HG03432 (cell line): ENCODE measurements at regions not wholly inside any gene's neighbourhood (a gene's known extent, or its start where the extent isn't known, plus 50 kb on each side); places are given as distances from the start of the nearest gene placed in this dataset.
A peak's percentile ranks its signal among the peaks of the same experiment; 100 is the strongest.
"Not testable (repeated sequence)": the region's sequence is repeated elsewhere in the genome, so short reads cannot be mapped to it uniquely, and the experiment has no call there.

Experiments
- ATAC-seq: cut with Tn5 transposase; IDR thresholded peaks from one replicate; pipeline ENCODE4 v1.9.1; 2021; ENCODE audit warnings: mild to moderate bottlenecking, moderate library complexity; ENCODE audit not compliant: unreplicated experiment

DNA sequence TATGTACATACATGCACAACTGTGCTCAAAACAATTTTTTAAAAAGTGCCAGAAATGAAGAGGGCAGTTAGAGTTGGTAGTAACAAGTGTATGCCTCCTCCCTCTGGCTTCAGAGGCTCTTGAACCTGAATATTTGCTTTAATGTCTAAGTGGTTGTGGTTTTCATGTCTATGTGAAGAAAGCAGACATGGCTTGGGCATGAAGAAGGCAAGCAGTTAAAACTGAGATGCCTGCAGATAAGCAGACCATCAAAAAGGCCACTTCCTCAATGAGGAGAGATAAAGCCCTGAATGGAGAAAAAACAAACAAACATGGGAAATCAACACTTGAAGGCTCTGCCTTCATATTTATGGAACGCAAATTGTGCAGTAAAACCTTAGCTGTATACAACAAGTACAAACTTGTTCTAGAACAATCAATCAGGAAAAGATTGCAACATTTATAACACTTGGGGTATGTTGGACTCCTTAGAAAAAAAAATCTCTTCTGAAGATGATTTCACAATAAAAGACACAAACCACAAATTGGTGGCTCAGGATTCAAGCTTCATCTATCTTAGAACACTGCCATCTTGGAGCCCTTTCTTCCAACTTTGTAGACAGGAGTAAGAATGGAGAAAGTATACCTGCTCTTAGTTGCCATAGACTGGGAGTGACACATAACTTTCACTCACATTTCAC, 52.7 kb upstream of the PLA2G4A start:
- ATAC-seq, result no peak

DNA sequence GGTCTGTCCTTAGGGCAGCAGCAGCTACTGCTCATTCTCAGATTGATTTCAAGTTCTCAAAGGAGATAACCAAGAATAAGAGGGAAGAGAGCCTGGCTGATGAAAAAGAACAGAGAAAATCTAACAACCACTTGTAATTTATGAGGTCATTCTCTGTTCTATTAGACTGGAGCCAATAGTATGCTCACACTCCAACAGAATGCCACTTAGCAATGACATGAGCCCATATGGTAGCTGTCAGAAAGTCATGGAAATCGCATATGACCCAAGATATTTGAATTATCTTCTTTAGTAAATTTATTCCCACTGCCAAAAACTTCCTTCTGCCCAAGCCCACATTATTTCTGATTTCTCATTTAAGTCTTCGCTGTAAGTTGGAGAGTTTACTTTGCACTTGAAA, 53.7 kb upstream of the PLA2G4A start:
- no peak for ATAC-seq

DNA sequence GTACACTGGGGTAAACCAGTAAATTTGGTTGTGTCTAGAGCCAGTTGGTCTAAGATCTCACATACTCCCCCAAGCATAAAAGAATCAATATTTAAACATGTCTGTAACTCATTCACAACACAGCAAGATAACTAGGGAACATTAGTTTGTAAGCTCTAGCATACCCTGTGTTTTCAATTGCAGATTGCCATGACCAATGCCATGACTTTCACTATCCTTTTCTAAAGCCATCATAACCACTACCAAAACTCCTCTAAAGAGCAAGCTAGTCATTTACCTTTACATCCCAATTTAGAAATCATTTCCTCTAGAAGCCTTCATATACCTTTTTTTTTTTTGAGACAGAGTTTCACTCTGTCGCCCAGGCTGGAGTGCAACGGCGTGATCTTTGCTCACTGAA, 56.5 kb upstream of the PLA2G4A start:
- peak; percentile 47 for ATAC-seq

DNA sequence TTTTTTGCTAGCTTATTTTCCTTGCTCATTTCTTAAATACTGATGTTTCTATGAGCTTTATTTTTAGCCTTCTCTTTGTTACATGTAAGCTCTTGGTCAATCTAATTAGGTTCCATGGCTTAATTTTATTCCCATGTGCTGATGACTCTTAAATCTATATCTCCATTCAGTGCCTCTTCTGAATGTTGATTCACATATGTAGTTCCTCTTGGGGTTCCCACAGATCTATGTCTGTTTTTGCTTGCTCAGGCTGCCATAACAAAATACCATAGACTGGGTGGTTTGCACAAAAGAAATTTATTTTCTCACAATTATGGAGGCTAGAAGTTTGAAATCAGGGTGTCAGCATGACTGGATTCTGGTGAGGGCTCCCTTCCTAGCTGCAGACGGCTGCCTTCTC, 58.3 kb upstream of the PLA2G4A start:
- no peak for ATAC-seq

DNA sequence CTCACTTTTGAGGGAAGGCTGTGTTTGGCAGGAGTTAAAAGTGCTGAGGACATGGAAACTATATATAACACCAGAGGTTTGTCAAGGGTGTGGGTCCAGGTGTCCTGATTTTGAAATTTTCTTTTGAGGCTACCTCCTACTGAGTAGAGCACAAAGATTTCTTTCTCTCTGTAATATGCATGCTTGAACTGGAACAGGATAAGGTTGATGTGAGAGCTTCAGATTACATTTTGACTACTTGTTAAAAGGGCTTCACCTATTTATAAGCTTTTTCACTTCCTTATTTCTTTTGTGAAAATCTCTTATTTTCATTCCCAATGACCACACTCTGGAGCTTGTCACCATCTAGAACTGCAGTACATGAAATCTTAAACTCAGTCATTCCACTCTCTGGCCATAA, 59.8 kb upstream of the PLA2G4A start:
- ATAC-seq, result peak; percentile 89

DNA sequence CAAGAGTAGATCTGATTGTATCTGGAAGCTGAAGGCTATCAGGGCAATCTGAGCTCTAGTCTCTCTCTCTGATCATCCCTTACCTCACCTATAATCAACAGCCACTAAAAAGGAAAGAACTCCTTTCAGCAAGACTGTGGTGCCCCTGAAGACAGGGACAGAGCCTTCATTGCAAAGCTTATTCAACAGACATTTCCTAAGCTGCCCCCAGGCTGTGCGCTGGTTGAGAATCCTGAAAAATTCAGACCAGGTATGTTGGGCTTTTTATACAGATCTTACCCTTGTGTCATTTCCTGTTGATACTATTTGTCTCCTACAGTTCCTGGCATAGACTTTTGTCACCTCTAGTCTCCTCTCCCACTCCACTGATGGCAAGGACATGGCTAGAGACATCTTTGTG, 63.3 kb upstream of the PLA2G4A start:
- ATAC-seq, result no peak

DNA sequence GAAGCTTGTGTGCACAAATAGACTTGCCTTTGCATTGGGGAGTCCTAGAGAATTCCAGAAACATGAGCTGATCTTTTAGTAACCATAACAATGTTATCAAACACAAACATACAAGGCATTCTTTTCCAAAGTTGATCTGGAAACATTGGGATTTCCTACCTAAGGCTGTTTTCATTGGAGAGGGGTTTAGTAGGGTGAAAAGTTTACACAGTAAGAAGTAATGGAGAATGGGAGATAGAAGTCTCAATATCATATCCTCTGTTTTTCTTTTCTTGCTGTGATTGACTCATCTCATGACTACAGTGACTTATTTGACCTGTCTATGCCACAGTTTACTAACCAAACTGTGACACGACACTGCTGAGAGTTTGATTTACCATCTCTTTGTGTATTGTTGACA, 65.6 kb upstream of the PLA2G4A start:
- peak; percentile 79 for ATAC-seq

DNA sequence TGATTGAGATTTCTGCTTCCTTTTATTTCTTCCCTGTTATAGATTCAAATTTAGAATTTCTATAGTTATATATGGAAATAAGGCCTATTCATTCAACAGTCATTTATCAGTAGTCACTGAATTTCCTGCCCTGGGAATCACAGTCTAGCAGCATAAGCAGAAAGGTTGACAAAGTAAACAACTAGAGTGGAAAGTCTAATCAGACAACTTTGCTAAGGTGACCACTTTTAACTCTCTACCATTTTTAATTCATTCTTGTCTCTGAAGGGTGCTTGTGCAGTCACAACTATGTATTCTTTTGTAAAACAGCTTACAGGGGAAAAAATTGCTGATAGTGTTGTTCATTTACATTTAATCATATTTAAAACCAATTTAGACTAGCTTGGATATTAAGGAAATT, 66.1 kb upstream of the PLA2G4A start:
- ATAC-seq, result no peak

DNA sequence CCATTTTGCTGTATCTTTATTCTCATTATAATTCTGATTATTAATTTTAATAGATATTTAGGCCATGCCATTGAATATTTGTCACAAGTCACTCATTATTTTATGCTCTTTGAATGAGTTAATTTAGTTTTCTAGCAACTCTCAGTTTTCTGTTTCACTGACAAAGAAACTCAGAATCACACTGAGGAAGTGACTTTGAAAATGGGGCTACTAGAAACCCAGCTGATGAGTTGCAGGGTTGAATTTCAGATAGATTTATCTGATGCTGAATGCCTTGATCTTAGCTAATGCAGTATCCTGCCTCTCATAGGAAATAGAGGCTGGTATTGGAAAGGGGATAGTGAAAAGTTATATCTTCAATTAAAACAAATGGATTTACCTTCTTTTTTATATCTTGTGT, 67.4 kb upstream of the PLA2G4A start:
- ATAC-seq, result peak; percentile 45

DNA sequence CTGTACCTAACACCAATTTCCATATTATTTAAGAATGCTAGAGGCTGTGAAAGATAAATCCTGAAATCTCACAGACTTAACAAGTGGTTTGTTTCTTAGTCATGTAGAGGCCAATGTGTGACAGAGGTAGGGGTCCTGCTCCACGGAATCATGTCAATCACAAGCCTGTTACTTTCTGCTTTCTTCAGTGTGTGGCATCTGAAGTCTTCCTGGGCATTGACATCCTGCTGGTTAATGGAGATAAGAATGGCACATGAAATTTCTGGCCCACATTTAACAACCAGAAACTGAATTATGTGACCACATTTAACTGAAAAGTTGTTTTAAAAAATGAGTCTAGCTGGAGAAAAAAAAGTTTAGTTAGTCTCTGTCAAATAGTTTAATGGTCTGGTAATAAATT, 68.3 kb upstream of the PLA2G4A start:
- no peak for ATAC-seq

DNA sequence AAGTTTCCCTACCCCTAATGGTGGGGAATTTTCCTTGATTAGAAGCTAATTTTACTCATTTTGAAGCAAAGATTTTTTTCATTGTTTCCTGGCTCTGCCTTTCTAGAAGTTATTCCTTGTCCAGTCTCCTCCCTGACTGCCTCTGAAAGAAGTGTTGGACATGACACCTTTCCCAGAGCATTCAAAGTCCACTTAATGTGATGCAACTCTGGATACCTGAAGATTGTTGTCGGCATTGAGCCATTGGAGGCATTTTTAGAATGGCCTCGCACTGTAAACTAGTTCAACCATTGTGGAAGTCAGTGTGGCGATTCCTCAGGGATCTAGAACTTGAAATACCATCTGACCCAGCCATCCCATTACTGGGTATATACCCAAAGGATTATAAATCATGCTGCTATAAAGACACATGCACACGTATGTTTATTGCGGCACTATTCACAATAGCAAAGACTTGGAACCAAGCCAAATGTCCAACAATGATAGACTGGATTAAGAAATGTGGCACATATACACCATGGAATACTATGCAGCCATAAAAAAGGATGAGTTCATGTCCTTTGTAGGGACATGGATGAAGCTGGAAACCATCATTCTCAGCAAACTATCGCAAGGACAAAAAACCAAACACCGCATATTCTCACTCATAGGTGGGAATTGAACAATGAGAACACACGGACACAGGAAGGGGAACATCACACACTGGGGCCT, 69.7 kb upstream of the PLA2G4A start:
- ATAC-seq, result not testable (repeated sequence)

DNA sequence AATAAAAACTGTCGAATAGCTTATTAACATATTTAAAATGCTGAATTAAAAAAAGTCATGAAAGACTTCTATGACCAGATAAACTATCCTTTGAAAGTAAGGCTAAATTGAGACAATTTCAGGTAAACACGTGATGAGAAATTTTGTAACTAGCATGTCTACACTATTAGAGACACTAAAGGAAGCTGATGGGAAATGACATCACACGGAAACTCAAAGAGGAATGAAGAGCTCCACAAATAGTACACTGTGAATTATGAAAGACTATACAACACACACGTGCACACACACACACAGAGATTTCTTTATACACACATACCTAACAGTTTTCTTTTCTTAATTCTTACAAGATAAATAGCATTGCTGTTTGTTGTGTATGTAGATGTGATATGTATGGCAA, 70.9 kb upstream of the PLA2G4A start:
- no peak for ATAC-seq

DNA sequence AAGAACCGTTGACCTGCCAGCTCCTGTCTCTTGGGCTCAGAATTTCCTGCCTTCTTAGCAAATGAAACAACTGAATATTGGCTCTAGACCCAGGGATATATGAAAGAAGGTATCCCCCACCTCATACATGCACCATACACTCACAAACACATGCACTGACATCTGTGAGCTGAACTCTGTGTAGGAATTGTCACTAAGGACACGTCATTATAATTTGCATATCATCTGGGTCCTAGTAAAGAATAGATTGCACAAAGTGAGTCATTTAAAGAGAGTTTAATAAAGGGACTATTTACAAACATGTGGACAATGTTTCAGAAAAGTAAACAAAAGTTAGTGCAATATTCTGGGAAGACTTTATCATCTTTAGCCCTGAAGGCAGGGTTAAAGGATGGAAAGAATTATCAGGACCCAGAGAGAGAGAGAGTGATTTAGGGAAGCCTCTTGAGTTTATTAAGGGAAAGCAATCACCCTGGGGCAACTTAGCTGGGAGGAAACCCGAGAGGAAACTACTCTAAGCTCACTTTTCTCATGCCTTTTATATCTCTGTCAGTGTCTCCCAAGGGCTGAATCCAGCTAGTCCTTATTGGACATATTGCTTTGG, 74.1 kb upstream of the PLA2G4A start:
- ATAC-seq, result peak; percentile 64

DNA sequence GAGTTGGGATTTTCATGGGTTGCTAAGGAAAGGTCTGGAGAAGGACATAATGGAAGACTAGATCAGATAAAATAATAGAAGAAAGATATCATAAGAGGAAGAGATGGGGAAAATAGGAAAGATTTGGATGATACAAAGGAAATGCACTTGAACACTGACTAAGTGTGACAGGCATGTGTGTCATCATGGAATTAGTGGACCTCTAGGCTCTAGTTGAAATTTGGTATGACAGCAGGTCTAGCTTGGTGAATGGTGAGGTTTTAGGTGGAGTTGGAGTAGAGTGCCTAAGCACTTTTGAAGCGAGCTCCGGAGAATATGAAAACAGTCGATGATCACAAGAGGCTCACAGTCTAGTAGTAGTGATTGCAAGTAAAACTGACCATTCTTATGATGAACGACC, 73.0 kb upstream of the PTGS2 start:
- no peak for ATAC-seq

DNA sequence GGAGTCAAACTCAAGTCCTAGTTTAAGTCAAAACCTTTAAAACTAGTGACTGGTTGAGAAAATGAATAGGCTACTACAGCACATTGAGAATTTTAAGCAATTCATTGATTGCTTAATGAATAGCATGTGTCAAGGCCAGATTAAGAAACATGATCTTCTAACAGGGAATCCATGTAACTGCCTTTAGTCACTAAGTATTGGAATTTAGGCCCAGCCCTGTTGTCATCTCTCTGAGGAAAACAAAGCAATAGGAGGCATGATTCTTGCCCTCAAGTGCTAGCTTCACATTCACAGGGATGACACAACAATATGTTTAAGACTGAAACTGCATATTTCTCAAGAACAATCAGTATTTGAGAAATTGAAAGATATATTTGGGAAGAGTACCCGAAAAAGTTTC, 70.0 kb upstream of the PTGS2 start:
- ATAC-seq, result no peak

DNA sequence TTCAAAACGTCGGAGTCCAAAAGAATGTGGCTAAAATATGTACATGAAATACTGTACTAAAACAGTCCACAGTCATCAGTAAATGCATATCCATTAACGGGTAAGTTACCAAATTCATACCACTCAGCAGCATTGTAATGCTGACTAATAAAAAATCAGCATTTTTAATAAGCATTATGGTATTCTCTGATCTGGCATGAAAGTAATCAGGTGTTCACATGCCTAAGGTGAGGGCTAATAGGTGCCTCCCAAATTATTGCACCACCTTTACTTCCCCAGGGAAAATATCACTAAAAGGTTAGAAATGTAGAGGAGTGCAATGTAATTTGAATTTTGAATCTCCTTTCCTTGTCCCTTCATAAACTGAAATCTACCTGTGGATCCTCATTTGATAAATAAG, 69.6 kb upstream of the PTGS2 start:
- no peak for ATAC-seq

DNA sequence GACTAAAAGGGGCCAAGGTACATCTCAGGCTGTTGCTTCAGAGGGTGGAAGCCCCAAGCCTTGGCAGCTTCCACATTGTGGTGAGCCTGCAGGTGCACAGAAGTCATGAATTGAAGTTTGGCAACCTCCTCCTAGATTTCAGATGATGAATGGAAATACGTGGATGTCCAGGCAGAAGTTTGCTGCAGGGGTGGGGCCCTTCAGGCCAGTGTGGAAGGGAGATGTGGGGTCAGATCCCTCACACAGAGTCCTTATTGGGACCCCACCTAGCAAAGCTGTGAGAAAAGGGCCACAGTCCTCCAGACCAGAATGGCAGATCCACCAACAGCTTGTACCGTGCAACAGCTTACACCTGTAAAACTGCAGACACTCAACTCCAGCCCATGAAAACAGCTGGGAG, 67.4 kb upstream of the PTGS2 start:
- no peak for ATAC-seq

DNA sequence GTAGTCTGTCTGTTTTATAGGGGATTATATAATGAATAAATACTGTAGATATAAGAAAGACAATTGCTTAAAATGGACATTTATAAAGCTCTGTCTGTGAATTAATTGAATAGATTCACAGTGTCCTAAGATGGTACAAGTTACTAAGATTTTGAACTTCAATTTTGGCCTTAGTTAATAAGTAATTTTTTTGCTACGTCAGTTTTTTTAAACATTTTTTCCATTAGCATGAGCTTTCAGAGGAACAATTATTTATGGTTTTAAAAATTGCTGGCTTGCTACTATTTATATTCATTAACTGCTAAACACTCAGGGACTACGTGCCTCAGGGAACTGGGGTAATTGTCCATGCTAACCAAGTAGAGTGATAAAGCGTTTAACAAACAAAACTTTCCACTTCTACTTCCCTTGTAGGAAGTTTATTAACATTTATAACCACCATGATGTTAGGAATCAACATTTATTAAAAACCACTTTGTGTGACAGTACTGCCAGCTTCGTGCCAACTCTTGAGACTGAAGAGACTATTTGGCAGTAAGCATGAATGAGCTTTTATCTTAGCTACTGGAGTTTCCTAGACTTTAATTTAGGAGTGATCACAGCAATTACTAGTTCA, 65.4 kb upstream of the PTGS2 start:
- no peak for ATAC-seq

DNA sequence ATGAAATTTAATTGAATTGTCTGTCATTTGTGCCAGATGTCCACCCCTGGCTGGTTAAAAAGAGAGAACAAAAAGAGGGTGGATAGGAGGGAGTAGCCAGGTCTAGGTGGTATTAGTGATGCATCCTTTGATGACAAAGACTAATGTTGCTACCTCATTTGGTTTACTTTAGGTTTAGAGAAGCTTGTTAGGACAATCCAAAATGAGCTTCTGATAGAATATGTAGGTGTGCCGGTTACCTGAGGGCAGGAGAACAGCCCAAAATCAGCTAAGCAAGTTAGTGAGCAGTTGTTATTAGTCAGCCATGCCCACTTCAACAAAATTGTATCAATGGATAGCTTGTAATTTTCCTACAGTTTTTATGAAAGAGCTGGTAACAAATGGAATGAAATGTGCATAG, 61.4 kb upstream of the PTGS2 start:
- ATAC-seq, result no peak

DNA sequence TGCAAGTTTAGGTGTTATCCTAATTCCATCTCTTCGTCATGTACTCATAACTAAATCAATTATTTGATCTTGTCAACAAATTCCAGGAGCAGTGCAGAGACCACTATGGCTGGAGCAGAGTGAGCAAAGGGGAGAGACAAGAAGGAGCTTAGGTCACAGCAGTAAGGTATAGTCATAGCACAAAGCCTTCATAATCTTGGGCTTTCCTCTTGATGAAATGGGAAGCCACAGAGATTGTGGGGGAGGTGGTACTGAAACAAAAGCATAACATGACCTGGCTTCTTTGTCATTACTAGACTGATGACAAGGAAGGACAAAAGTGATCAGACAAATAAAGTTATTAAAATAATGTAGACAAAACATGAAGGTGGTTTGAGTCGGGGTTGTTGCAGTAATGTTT, 60.1 kb upstream of the PTGS2 start:
- ATAC-seq, result peak; percentile 61

DNA sequence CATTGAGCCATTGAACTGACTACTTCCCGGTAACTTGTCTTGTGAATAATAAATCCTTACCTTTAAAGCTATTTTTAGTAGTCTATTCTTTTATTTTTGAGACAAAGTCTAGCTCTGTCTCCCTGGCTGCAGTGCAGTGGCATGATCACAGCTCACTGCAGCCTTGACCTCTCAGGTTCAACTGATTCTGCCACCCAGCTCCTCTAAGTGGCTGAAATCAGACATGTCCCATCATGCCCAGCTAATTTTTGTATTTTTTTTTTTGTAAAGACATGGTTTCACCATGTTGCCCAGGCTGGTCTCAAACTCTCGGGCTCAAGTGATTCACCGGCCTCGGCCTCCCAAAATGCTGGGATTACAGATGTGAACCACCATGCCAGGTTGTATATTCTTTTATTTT, 59.3 kb upstream of the PTGS2 start:
- ATAC-seq, result no peak

DNA sequence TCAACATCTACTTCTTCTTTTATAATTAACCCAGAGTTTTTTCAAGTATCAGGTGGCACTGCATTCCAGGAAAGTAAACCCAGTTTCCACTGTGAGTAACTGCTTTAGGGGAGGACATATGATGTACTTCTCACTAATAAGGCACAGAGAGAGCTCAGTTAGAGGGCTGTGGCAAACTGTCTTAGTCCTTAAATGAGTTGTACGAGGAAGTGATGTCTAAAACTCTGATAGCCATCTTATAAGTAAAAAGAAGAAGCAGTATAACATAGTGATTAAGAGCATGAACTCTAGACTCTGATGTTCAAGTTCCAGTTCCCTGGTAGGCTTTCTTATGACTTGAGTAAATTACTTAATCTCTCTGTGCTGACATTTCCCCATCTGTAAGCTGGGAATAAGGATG, 58.7 kb upstream of the PTGS2 start:
- ATAC-seq, result peak; percentile 75
